MCF 10A (cell line): ENCODE measurements at regions not wholly inside any gene's neighbourhood (a gene's known extent, or its start where the extent isn't known, plus 50 kb on each side); places are given as distances from the start of the nearest gene placed in this dataset.
"Not testable (repeated sequence)": the region's sequence is repeated elsewhere in the genome, so short reads cannot be mapped to it uniquely, and the experiment has no call there.

ENCODE experiments used
- BruUV-seq: library from RNA; stranded (reverse); fragments of 400-500 nt; replicated peaks from 2 replicates; lab custom pipeline; 2021; lab: Mats Ljungman, UMichigan
- CTCF ChIA-PET: fragments of 300-600 bp; sonication (Branson Sonifier 250); formaldehyde crosslinking; extraction: SDS; loops from one replicate; lab custom pipeline; 2021; ENCODE audit warnings: antibody characterized with exemption, inconsistent platforms; lab: Yijun Ruan, JAX
- POLR2A ChIA-PET: fragments of 300-600, 350-650 bp; sonication (Branson Sonifier 250); formaldehyde crosslinking; extraction: SDS; loops from one replicate; lab custom pipeline; 2020; ENCODE audit warnings: antibody characterized with exemption, inconsistent platforms; lab: Yijun Ruan, JAX
- DNase-seq: peaks from one replicate; pipeline ENCODE4 v3.0.0-alpha.2; 2018; ENCODE audit not compliant: unreplicated experiment
- H3K27ac Mint-ChIP-seq: one replicate; pipeline ENCODE4 v1.8.0; 2022; ENCODE audit warnings: mild to moderate bottlenecking, low read depth, mixed read lengths; ENCODE audit not compliant: unreplicated experiment
- H3K27me3 Mint-ChIP-seq: one replicate; pipeline ENCODE4 v1.8.0; 2022; ENCODE audit warnings: mixed read lengths; ENCODE audit not compliant: insufficient read depth, unreplicated experiment
- H3K36me3 Mint-ChIP-seq: one replicate; pipeline ENCODE4 v1.8.0; 2022; ENCODE audit warnings: mild to moderate bottlenecking, moderate library complexity, mixed read lengths; ENCODE audit not compliant: insufficient read depth, unreplicated experiment
- H3K4me1 Mint-ChIP-seq: one replicate; pipeline ENCODE4 v1.8.0; 2022; ENCODE audit warnings: mixed read lengths; ENCODE audit not compliant: insufficient read depth, unreplicated experiment
- H3K4me3 Mint-ChIP-seq: one replicate; pipeline ENCODE4 v1.8.0; 2022; ENCODE audit warnings: mild to moderate bottlenecking, moderate library complexity, mixed read lengths; ENCODE audit not compliant: unreplicated experiment
- H3K9me3 Mint-ChIP-seq: one replicate; pipeline ENCODE4 v1.8.0; 2022; ENCODE audit warnings: mixed read lengths; ENCODE audit not compliant: unreplicated experiment
- intact Hi-C: fragments of 100-400 bp; cut with micrococcal nuclease; formaldehyde crosslinking; loops from 2 replicates; pipeline ENCODE4 v1.14.1; 2022
- TF ChIP-seq, protein P1 (sequence below): fragments of 200-600 bp; IDR thresholded peaks from one replicate; pipeline ENCODE4 v1.8.0; 2022; ENCODE audit warnings: antibody characterized with exemption, mild to moderate bottlenecking; ENCODE audit not compliant: unreplicated experiment

GRCh38 chr3:94374439-94375161 is 311.7 kb downstream of the NSUN3 start:
- no TSS peak for BruUV-seq
- DNase-seq = no peak
- POLR2A ChIA-PET = no interaction called here
- Mint-ChIP-seq H3K4me1 (no peaks in the 10 kb centered on the region), H3K36me3 (no peaks in the 10 kb centered on the region), H3K27ac (no peak overlapping the region), H3K9me3 (peaks cover 5% of the 10 kb centered on the region), H3K27me3 (peaks cover 48% of the 10 kb centered on the region), H3K4me3 (no peak overlapping the region)
- TF ChIP-seq, protein P1, sequence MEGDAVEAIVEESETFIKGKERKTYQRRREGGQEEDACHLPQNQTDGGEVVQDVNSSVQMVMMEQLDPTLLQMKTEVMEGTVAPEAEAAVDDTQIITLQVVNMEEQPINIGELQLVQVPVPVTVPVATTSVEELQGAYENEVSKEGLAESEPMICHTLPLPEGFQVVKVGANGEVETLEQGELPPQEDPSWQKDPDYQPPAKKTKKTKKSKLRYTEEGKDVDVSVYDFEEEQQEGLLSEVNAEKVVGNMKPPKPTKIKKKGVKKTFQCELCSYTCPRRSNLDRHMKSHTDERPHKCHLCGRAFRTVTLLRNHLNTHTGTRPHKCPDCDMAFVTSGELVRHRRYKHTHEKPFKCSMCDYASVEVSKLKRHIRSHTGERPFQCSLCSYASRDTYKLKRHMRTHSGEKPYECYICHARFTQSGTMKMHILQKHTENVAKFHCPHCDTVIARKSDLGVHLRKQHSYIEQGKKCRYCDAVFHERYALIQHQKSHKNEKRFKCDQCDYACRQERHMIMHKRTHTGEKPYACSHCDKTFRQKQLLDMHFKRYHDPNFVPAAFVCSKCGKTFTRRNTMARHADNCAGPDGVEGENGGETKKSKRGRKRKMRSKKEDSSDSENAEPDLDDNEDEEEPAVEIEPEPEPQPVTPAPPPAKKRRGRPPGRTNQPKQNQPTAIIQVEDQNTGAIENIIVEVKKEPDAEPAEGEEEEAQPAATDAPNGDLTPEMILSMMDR = no peak
- CTCF ChIA-PET = interaction anchor here (0.6 to 0.9 kb wide), 4 partner anchors 8 to 519 kb away, joined by 3 read pairs; no protein-coding TSS in a partner anchor
- intact Hi-C loops = no loop called here

- H3K4me3 Mint-ChIP-seq, H3K4me1 Mint-ChIP-seq, BruUV-seq, H3K27ac Mint-ChIP-seq, DNase-seq, H3K9me3 Mint-ChIP-seq, POLR2A ChIA-PET, H3K36me3 Mint-ChIP-seq, intact Hi-C loops: not testable (repeated sequence)
- CTCF ChIA-PET = interaction anchor here (0.6 kb wide), 1 partner anchor 777 kb away, joined by 3 read pairs; no protein-coding TSS in a partner anchor
- peaks cover 24% of the 10 kb centered on the region for H3K27me3 Mint-ChIP-seq
Observed at GRCh38 chr3:94377123-94377696, 314.3 kb downstream of the NSUN3 start.

DNA sequence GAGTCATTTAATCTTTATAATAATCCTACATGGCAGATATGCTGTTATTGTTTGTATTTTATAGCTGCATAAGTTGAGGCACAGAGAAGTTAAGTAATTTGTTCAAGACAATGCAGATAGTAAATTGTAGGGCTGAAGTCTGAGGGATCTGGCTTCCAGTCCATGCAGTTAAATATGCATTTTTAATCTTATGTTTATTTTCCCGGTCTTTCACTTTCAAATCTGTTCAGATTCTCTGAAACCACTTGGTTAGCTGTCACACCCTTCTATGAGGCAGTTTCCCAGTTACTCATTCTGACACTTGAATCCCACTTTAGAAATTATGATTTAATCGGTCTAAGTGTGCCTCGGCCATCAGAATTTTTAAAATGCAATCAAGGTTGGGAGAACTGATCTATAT is 315.0 kb downstream of the NSUN3 start:
- H3K27ac Mint-ChIP-seq, H3K4me3 Mint-ChIP-seq, POLR2A ChIA-PET, CTCF ChIA-PET, H3K9me3 Mint-ChIP-seq, intact Hi-C loops, DNase-seq, BruUV-seq, H3K4me1 Mint-ChIP-seq, H3K36me3 Mint-ChIP-seq: not testable (repeated sequence)
- peaks cover 23% of the 10 kb centered on the region for H3K27me3 Mint-ChIP-seq

DNA sequence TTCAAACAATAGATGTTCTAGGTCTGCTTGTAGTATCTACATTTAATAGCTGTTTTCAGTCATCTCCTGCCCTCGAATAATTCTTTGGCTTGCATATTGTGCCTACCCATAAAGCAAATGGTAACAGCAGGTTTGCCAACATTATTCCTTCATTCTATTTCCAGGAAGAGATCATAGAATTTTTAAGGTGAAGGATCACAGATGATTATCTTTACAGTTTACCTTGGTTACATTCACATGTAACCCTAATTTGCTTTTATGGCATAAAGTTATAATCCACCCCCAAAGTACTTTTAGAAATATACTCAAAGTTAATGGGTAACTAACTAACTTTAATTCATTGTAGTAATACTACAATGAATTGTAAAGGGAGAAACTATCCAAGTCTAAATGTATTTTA is 315.5 kb downstream of the NSUN3 start:
- intact Hi-C loops = no loop called here
- BruUV-seq = no TSS peak
- ChIA-PET POLR2A (no interaction called here), CTCF (interaction anchor here (0.7 kb wide), 1 partner anchor 516 kb away, joined by 3 read pairs; no protein-coding TSS in a partner anchor)
- Mint-ChIP-seq H3K4me1 (no peaks in the 10 kb centered on the region), H3K27me3 (peaks cover 25% of the 10 kb centered on the region), H3K36me3 (no peaks in the 10 kb centered on the region), H3K4me3 (no peak overlapping the region), H3K9me3 (peaks cover 5% of the 10 kb centered on the region), H3K27ac (no peak overlapping the region)
- no peak for DNase-seq
- TF ChIP-seq, protein P1 = no peak

- H3K4me3 Mint-ChIP-seq = no peak overlapping the region
- no peaks in the 10 kb centered on the region for H3K36me3 Mint-ChIP-seq
- intact Hi-C loops = no loop called here
- DNase-seq = no peak
- TF ChIP-seq, protein P1 = no peak
- POLR2A ChIA-PET = no interaction called here
- CTCF ChIA-PET = interaction anchor here (0.7 kb wide), 3 partner anchors 250 to 735 kb away, joined by 3 read pairs; no protein-coding TSS in a partner anchor
- peaks cover 29% of the 10 kb centered on the region for H3K27me3 Mint-ChIP-seq
- H3K9me3 Mint-ChIP-seq = peaks cover 5% of the 10 kb centered on the region
- H3K27ac Mint-ChIP-seq = no peak overlapping the region
- H3K4me1 Mint-ChIP-seq = no peaks in the 10 kb centered on the region
- no TSS peak for BruUV-seq
Observed at GRCh38 chr3:94379264-94379663, 316.4 kb downstream of the NSUN3 start.
